ENCODE measurements at regions not wholly inside any gene's neighbourhood (a gene's known extent, or its start where the extent isn't known, plus 50 kb on each side); places are given as distances from the start of the nearest gene placed in this dataset.

DNA sequence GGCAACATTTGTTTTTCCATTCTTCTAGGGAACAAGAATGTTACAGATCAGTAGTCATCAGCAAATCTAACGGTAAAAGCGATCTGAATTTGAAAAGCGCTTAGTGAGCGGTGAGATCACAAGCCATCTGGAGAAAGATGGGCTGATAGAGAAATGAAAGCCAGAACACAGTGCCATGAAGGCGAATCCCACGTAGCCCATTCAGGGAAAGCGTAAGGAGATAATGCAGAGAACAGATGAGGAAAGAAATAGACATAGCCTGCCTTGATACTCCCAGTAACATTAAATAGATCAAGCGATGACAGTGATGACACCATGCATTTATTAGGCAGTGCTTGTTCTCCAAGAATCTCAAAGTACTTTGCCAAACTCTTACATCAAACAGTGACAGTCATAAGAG, 183.1 kb upstream of the PSMD7 start:
- no peak for TF ChIP-seq POLR2A (IDR thresholded peaks at IDR 0.05; ENCODE audit: low read depth, low read length)
- no peak for TF ChIP-seq NFE2L2 (IDR thresholded peaks at IDR 0.05; ENCODE audit: low read depth, low read length)
- no peak for TF ChIP-seq ELK1 (IDR thresholded peaks at IDR 0.05; ENCODE audit: borderline replicate concordance, low read depth, low read length)
- no peak for TF ChIP-seq SMC3 (IDR thresholded peaks at IDR 0.05; ENCODE audit: low read depth, low read length)
- TF ChIP-seq CTCF (conservative IDR thresholded peaks at IDR 0.05; ENCODE audit: low read depth, low read length), result no peak
- no peak for TF ChIP-seq MXI1 (IDR thresholded peaks at IDR 0.05; ENCODE audit: borderline replicate concordance, low read depth, low read length)
- TF ChIP-seq, protein P1, sequence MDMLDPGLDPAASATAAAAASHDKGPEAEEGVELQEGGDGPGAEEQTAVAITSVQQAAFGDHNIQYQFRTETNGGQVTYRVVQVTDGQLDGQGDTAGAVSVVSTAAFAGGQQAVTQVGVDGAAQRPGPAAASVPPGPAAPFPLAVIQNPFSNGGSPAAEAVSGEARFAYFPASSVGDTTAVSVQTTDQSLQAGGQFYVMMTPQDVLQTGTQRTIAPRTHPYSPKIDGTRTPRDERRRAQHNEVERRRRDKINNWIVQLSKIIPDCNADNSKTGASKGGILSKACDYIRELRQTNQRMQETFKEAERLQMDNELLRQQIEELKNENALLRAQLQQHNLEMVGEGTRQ (IDR thresholded peaks at IDR 0.05; ENCODE audit: low read depth, low read length), result no peak
- TF ChIP-seq MAFK (IDR thresholded peaks at IDR 0.05; ENCODE audit: low read depth, low read length), result no peak
- no peak for TF ChIP-seq RAD21 (IDR thresholded peaks at IDR 0.05; ENCODE audit: low read length)
- no peak for TF ChIP-seq RCOR1 (IDR thresholded peaks at IDR 0.05; ENCODE audit: insufficient replicate concordance, low read length)
- no peak for TF ChIP-seq MAZ (IDR thresholded peaks at IDR 0.05; ENCODE audit: borderline replicate concordance, low read depth, low read length)
- no peak for TF ChIP-seq RFX5 (IDR thresholded peaks at IDR 0.05; ENCODE audit: low read depth, low read length)
- TF ChIP-seq FOS (IDR thresholded peaks at IDR 0.05; ENCODE audit: low read depth, low read length), result no peak
